ENCODE measurements at regions not wholly inside any gene's neighbourhood (a gene's known extent, or its start where the extent isn't known, plus 50 kb on each side); places are given as distances from the start of the nearest gene placed in this dataset.

DNA sequence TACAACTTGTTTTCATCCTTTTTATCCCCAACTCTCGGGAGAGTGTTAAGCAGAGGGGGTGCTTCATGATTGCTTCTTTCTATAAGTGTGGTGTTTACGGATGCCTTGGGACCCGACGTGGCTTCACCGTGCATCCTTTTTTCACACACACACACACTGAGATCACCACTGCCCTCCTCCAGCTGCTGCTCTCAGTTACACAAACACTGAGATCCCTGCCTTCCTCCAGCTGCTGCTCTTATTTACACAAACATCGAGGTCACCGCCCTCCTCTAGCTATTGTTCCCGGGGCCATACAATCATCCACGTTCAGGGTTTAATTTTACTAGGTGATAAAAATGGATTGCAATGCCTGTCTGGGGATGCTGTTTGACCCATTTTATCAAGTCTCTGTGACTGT lies 155.4 kb upstream of the FAM9B start:
- Histone ChIP-seq H3K4me3 (no peak overlapping the region), H3K9me3 (replicated peaks) (no peaks in the 10 kb centered on the region), H3K27ac (replicated peaks) (no peak overlapping the region), H3K27me3 (ENCODE audit: low read depth) (no peaks in the 10 kb centered on the region), H3K36me3 (no peaks in the 10 kb centered on the region), H3K4me1 (no peaks in the 10 kb centered on the region)
- TF ChIP-seq CTCF (IDR thresholded peaks at IDR 0.05; ENCODE audit: borderline replicate concordance), result no peak
- intact Hi-C loops (cut with micrococcal nuclease), result no loop called here
- DNase-seq, result no peak

DNA sequence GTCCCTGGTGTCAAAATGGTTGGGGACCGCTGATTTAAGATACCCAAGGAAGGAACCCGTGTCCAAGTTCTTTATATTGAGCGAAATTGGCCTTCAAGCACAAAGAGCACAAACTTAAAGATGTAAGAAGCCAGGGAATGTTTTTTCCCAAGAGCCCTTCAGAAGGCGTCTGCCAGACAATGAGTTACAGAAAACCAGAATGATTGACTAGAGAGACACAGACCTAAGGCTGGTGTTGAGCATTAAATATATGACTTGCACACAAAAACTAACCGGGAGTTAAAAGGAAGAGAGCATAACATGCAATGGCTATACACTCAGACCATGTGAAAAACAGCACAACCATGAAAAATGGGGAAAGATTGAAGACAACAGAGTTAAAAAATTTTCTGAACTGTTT lies 157.5 kb upstream of the FAM9B start:
- intact Hi-C loops (cut with micrococcal nuclease), result no loop called here
- no peaks in the 10 kb centered on the region for H3K27me3 ChIP-seq (ENCODE audit: low read depth)
- H3K36me3 ChIP-seq, result no peaks in the 10 kb centered on the region
- H3K4me1 ChIP-seq, result no peaks in the 10 kb centered on the region
- H3K27ac ChIP-seq (replicated peaks), result no peak overlapping the region
- no peak for TF ChIP-seq CTCF (IDR thresholded peaks at IDR 0.05; ENCODE audit: borderline replicate concordance)
- no peak overlapping the region for H3K4me3 ChIP-seq
- H3K9me3 ChIP-seq (replicated peaks), result no peaks in the 10 kb centered on the region
- no peak for DNase-seq

- no peak for TF ChIP-seq CTCF (IDR thresholded peaks at IDR 0.05; ENCODE audit: borderline replicate concordance)
- H3K27me3 ChIP-seq (ENCODE audit: low read depth), result no peaks in the 10 kb centered on the region
- H3K4me1 ChIP-seq, result no peaks in the 10 kb centered on the region
- H3K36me3 ChIP-seq, result no peaks in the 10 kb centered on the region
- no peaks in the 10 kb centered on the region for H3K9me3 ChIP-seq (replicated peaks)
- DNase-seq, result no peak
- no peak overlapping the region for H3K4me3 ChIP-seq
- intact Hi-C loops (cut with micrococcal nuclease), result no loop called here
- H3K27ac ChIP-seq (replicated peaks), result no peak overlapping the region
Measured at GRCh38 chrX:9195199-9195880, 161.4 kb upstream of the FAM9B start.

DNA sequence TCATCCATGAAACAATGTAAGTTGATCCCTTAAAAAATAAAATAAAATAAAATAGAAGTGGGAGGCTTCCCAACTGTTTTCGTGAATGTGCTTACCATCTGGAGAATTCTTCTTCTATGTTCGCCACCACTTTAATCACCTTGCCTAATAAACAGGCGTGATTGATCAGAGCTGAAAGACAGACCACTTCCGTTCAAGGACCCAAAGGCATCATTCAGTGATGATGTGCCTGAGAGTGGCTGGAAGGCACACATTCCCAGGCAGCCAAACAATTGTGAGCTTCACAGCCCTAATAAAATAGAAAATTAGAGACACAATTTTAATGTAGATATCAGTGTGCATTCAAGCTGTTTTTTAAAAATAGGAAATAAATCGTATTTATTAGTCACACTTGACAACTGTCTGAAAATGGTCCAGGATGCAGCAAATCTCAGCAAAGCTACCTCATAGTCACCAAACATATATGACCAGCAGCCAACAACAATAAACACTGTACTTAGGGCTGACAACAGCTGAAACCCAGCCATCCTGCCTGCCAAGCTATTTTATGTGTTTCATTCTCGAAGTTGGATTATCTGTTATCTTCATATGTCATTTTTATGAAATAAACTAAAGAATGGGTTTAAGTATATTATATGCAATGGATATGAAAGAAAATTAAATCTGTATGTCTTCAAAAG lies 163.2 kb upstream of the FAM9B start:
- H3K36me3 ChIP-seq, result no peaks in the 10 kb centered on the region
- H3K4me1 ChIP-seq, result no peaks in the 10 kb centered on the region
- no peak for DNase-seq
- H3K9me3 ChIP-seq (replicated peaks), result no peaks in the 10 kb centered on the region
- no peak for TF ChIP-seq CTCF (IDR thresholded peaks at IDR 0.05; ENCODE audit: borderline replicate concordance)
- no peak overlapping the region for H3K4me3 ChIP-seq
- no peak overlapping the region for H3K27ac ChIP-seq (replicated peaks)
- H3K27me3 ChIP-seq (ENCODE audit: low read depth), result no peaks in the 10 kb centered on the region
- intact Hi-C loops (cut with micrococcal nuclease), result no loop called here

DNA sequence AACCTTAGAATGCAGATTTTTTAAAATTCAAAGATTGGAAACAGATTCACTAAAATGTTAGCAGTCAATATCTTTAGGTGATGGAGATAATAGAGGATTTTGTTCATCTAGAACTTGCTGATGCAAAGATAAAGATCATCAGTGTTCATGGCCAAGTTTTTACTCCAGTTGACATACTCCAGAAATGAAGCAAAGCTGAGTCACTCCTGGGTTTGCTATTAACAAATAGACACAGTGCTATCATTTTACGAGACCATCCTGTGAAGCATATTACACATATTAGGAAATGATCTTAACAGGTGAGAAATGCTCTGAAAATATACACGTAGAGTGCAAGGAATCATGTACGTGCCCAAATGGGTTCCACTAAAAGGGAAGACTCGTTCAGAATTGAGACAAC lies 170.6 kb upstream of the FAM9B start:
- DNase-seq, result no peak
- TF ChIP-seq CTCF (IDR thresholded peaks at IDR 0.05; ENCODE audit: borderline replicate concordance), result no peak

More for the DNA sequence above, 170.6 kb upstream of the FAM9B start:
- H3K27me3 ChIP-seq (ENCODE audit: low read depth), result no peaks in the 10 kb centered on the region
- H3K9me3 ChIP-seq (replicated peaks), result no peaks in the 10 kb centered on the region
- intact Hi-C loops (cut with micrococcal nuclease), result no loop called here
- H3K4me3 ChIP-seq, result no peak overlapping the region
- H3K36me3 ChIP-seq, result no peaks in the 10 kb centered on the region
- H3K4me1 ChIP-seq, result no peaks in the 10 kb centered on the region
- H3K27ac ChIP-seq (replicated peaks), result no peak overlapping the region

Measured in left ventricle myocardium inferior (tissue), 1 donor.